Neural progenitor cell (in vitro differentiated cells): ENCODE measurements at regions not wholly inside any gene's neighbourhood (a gene's known extent, or its start where the extent isn't known, plus 50 kb on each side); places are given as distances from the start of the nearest gene placed in this dataset.

ENCODE experiments used
- EZH2phosphoT487 ChIP-seq: fragments of 200-600 bp; sonication (generic); IDR thresholded peaks from 2 replicates; pipeline ENCODE4 v1.6.1; 2017; ENCODE audit warnings: antibody characterized with exemption
- TF ChIP-seq, protein P1 (sequence below): fragments of 200-600 bp; sonication (generic); IDR thresholded peaks from 2 replicates; pipeline ENCODE4 v1.5.1; 2017; ENCODE audit warnings: antibody characterized with exemption, mild to moderate bottlenecking

DNA sequence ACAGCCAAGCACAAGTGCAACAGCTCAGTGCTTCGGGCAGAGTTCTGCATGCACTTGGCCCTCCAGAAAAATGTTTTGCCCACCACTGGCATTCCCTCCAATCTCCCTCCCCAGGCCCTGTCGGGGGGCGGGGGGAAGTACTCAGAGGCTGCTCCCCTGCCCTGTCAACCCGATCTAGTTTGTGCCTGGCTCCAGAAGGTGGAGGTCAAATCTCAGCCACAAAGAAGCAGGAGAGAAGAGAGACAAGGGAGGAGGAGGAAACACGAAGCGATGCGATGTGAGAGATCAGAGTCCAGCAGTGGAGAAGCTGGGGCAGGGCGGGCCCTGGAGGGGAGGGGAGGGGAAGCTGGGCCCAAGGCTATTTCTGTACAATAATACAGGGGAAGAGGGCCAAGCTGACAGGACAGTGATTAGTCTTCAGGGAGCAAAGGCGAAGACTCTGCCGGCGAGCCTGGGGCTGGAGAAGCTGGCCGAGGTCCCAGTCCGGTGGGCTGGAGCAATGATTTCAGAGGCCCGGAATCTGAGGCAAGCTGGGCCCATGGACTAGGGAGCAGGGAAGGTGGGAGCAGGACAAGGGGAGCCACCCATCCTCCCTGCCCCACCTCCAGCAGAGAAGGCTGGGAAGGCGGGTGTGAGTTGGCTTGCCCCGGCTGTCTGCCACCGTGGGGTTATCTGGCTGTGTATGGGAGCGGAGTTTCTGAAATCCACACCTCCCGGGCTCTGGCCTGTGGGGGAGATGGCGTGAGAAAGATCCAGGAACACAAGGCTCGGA, 167.1 kb downstream of the EFNB1 start:
- TF ChIP-seq, protein P1, sequence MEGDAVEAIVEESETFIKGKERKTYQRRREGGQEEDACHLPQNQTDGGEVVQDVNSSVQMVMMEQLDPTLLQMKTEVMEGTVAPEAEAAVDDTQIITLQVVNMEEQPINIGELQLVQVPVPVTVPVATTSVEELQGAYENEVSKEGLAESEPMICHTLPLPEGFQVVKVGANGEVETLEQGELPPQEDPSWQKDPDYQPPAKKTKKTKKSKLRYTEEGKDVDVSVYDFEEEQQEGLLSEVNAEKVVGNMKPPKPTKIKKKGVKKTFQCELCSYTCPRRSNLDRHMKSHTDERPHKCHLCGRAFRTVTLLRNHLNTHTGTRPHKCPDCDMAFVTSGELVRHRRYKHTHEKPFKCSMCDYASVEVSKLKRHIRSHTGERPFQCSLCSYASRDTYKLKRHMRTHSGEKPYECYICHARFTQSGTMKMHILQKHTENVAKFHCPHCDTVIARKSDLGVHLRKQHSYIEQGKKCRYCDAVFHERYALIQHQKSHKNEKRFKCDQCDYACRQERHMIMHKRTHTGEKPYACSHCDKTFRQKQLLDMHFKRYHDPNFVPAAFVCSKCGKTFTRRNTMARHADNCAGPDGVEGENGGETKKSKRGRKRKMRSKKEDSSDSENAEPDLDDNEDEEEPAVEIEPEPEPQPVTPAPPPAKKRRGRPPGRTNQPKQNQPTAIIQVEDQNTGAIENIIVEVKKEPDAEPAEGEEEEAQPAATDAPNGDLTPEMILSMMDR: no peak
- no peak for TF ChIP-seq EZH2phosphoT487
